ENCODE measurements at regions not wholly inside any gene's neighbourhood (a gene's known extent, or its start where the extent isn't known, plus 50 kb on each side); places are given as distances from the start of the nearest gene placed in this dataset.

- FAIRE-seq (no peak), DNase-seq (ENCODE audit: insufficient read length, low spot score) (no peak)
- no peak for TF ChIP-seq CTCF (IDR thresholded peaks at IDR 0.05; ENCODE audit: insufficient read depth, missing control alignments)
Observed at GRCh38 chr4:110994781-110995180, 371.9 kb upstream of the PITX2 start.

GRCh38 chr4:110998320-110998719, 375.4 kb upstream of the PITX2 start:
- FAIRE-seq (no peak), DNase-seq (ENCODE audit: insufficient read length, low spot score) (no peak)
- TF ChIP-seq CTCF (IDR thresholded peaks at IDR 0.05; ENCODE audit: insufficient read depth, missing control alignments), result no peak

- no peak for DNase-seq (ENCODE audit: insufficient read length, low spot score)
- no peak for FAIRE-seq
- no peak for TF ChIP-seq CTCF (IDR thresholded peaks at IDR 0.05; ENCODE audit: insufficient read depth, missing control alignments)
Observed at GRCh38 chr4:111011458-111011857, 388.6 kb upstream of the PITX2 start.

GRCh38 chr4:111013846-111014245, 391.0 kb upstream of the PITX2 start:
- TF ChIP-seq CTCF (IDR thresholded peaks at IDR 0.05; ENCODE audit: insufficient read depth, missing control alignments), result no peak
- DNase-seq (ENCODE audit: insufficient read length, low spot score), result no peak
- FAIRE-seq, result no peak

- TF ChIP-seq CTCF (IDR thresholded peaks at IDR 0.05; ENCODE audit: insufficient read depth, missing control alignments), result no peak
- no peak for FAIRE-seq
- DNase-seq (ENCODE audit: insufficient read length, low spot score), result no peak
Observed at GRCh38 chr4:111014537-111014936, 391.7 kb upstream of the PITX2 start.

GRCh38 chr4:111016416-111016815, 393.5 kb upstream of the PITX2 start:
- FAIRE-seq (no peak), DNase-seq (ENCODE audit: insufficient read length, low spot score) (no peak)
- no peak for TF ChIP-seq CTCF (IDR thresholded peaks at IDR 0.05; ENCODE audit: insufficient read depth, missing control alignments)

- DNase-seq (ENCODE audit: insufficient read length, low spot score) (no peak), FAIRE-seq (no peak)
- TF ChIP-seq CTCF (IDR thresholded peaks at IDR 0.05; ENCODE audit: insufficient read depth, missing control alignments), result no peak
Observed at GRCh38 chr4:111018216-111018615, 395.3 kb upstream of the PITX2 start.
